Panc1 (cell line): ENCODE measurements at regions not wholly inside any gene's neighbourhood (a gene's known extent, or its start where the extent isn't known, plus 50 kb on each side); places are given as distances from the start of the nearest gene placed in this dataset.

ENCODE experiments used
- POLR2AphosphoS5 ChIP-seq: IDR thresholded peaks from 2 replicates; pipeline ENCODE4 v1.6.1; 2012; ENCODE audit warnings: mild to moderate bottlenecking, low read depth, low read length, moderate library complexity
- SIN3A ChIP-seq: IDR thresholded peaks from 2 replicates; pipeline ENCODE4 v1.6.1; 2012; ENCODE audit warnings: low read depth, mild to moderate bottlenecking, low read length, moderate library complexity, borderline replicate concordance; ENCODE audit not compliant: insufficient read depth
- TCF7L2 ChIP-seq: IDR thresholded peaks from 2 replicates; pipeline ENCODE4 v1.6.1; 2011; ENCODE audit warnings: mild to moderate bottlenecking, low read depth, low read length, inconsistent platforms
- TF ChIP-seq, protein P1 (sequence below): fragments of 450-650 bp; IDR thresholded peaks from 2 replicates; pipeline ENCODE4 v1.5.1; 2017; ENCODE audit warnings: mild to moderate bottlenecking
- TF ChIP-seq, protein P2 (sequence below), 2 experiments: IDR thresholded peaks; 2 replicates each; pipeline ENCODE4 v1.6.1; 2011 to 2012; ENCODE audit warnings: low read depth in 2 of 2, control low read depth in 1 of 2, low read length in 1 of 2, mild to moderate bottlenecking in 1 of 2, moderate library complexity in 1 of 2; ENCODE audit not compliant: insufficient read depth in 1 of 2

DNA sequence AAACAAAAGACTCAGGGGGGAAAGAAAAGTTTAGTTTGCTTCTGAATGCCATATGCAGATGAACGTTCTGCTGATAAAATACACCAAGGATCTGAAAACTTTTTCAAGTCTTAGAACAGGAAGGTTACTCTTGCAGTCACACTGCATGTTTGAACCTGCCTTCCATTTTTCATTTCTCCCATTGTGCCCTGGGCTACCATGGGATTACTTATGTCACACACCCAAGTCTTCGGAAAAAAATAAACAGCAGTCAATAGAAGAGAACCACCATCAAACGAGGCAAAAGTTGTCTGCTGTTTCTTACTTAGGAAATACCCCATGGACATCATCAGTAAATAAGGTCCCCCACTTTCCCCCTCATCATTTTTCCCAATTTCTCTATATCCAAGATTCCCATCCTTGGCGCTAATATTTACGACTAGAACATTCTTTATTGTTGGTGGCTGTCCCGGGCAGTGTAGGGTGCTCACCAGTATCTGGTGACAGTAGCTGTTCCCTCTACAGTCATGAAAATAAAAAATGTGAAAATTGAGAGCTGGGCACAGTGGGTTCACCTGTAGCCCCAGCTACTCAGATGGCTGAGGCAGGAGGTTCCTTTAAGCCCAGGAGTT, 202.5 kb downstream of the BCAS1 start:
- TF ChIP-seq, protein P1, sequence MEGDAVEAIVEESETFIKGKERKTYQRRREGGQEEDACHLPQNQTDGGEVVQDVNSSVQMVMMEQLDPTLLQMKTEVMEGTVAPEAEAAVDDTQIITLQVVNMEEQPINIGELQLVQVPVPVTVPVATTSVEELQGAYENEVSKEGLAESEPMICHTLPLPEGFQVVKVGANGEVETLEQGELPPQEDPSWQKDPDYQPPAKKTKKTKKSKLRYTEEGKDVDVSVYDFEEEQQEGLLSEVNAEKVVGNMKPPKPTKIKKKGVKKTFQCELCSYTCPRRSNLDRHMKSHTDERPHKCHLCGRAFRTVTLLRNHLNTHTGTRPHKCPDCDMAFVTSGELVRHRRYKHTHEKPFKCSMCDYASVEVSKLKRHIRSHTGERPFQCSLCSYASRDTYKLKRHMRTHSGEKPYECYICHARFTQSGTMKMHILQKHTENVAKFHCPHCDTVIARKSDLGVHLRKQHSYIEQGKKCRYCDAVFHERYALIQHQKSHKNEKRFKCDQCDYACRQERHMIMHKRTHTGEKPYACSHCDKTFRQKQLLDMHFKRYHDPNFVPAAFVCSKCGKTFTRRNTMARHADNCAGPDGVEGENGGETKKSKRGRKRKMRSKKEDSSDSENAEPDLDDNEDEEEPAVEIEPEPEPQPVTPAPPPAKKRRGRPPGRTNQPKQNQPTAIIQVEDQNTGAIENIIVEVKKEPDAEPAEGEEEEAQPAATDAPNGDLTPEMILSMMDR, result no peak
- TF ChIP-seq POLR2AphosphoS5 (no peak), TCF7L2 (no peak; the same call in 1 of the 2 replicates), SIN3A (no peak)
- TF ChIP-seq, protein P2, sequence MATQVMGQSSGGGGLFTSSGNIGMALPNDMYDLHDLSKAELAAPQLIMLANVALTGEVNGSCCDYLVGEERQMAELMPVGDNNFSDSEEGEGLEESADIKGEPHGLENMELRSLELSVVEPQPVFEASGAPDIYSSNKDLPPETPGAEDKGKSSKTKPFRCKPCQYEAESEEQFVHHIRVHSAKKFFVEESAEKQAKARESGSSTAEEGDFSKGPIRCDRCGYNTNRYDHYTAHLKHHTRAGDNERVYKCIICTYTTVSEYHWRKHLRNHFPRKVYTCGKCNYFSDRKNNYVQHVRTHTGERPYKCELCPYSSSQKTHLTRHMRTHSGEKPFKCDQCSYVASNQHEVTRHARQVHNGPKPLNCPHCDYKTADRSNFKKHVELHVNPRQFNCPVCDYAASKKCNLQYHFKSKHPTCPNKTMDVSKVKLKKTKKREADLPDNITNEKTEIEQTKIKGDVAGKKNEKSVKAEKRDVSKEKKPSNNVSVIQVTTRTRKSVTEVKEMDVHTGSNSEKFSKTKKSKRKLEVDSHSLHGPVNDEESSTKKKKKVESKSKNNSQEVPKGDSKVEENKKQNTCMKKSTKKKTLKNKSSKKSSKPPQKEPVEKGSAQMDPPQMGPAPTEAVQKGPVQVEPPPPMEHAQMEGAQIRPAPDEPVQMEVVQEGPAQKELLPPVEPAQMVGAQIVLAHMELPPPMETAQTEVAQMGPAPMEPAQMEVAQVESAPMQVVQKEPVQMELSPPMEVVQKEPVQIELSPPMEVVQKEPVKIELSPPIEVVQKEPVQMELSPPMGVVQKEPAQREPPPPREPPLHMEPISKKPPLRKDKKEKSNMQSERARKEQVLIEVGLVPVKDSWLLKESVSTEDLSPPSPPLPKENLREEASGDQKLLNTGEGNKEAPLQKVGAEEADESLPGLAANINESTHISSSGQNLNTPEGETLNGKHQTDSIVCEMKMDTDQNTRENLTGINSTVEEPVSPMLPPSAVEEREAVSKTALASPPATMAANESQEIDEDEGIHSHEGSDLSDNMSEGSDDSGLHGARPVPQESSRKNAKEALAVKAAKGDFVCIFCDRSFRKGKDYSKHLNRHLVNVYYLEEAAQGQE (IDR thresholded peaks at IDR 0.05; ENCODE audit: insufficient read depth in 1 of 2, low read depth in 2 of 2, low read length in 1 of 2), result no peak
